Thymus (tissue), 11 donors: ENCODE measurements at regions not wholly inside any gene's neighbourhood (a gene's known extent, or its start where the extent isn't known, plus 50 kb on each side); places are given as distances from the start of the nearest gene placed in this dataset.

Experiments used
- DNase-seq, 9 donors: peaks; one replicate each; pipeline ENCODE4 v3.0.0-alpha.2; 2013; ENCODE audit warnings: low spot score in 9 of 9, low read depth in 6 of 9, missing footprints in 1 of 9
- H3K27ac ChIP-seq, 2 donors: one replicate each; pipeline ENCODE4 v1.5.1; 2013; ENCODE audit warnings: control low read depth in 1 of 2, low read depth in 1 of 2, low read length in 1 of 2, mild to moderate bottlenecking in 1 of 2, moderate library complexity in 1 of 2
- H3K27me3 ChIP-seq, 2 donors: one replicate each; pipeline ENCODE4 v1.5.1; 2013; ENCODE audit warnings: low read length in 1 of 2; ENCODE audit not compliant: control insufficient read depth in 2 of 2, insufficient read depth in 1 of 2
- H3K36me3 ChIP-seq, 2 donors: one replicate each; pipeline ENCODE4 v1.5.1; 2013; ENCODE audit warnings: low read length in 1 of 2, mild to moderate bottlenecking in 1 of 2, moderate library complexity in 1 of 2; ENCODE audit not compliant: control insufficient read depth in 2 of 2, insufficient read depth in 2 of 2
- H3K4me1 ChIP-seq, 2 donors: one replicate each; pipeline ENCODE4 v1.5.1; 2013; ENCODE audit warnings: low read length in 2 of 2; ENCODE audit not compliant: control insufficient read depth in 2 of 2, insufficient read depth in 2 of 2
- H3K4me3 ChIP-seq, 2 donors: one replicate each; pipeline ENCODE4 v1.5.1; 2013; ENCODE audit warnings: low read length in 2 of 2, control low read depth in 1 of 2, mild to moderate bottlenecking in 1 of 2
- H3K9me3 ChIP-seq, 2 donors: one replicate each; pipeline ENCODE4 v1.5.1; 2013; ENCODE audit warnings: low read length in 1 of 2, mild to moderate bottlenecking in 1 of 2; ENCODE audit not compliant: control insufficient read depth in 2 of 2, insufficient read depth in 1 of 2
- WGBS: extraction: QIAGEN DNeasy Blood & Tissue Kit; methylation state at CpG from one replicate; pipeline ENCODE4 v1.1.7; 2013; 5-methylcytosine and 5-hydroxymethylcytosine counted together
- donor health status: healthy.

DNA sequence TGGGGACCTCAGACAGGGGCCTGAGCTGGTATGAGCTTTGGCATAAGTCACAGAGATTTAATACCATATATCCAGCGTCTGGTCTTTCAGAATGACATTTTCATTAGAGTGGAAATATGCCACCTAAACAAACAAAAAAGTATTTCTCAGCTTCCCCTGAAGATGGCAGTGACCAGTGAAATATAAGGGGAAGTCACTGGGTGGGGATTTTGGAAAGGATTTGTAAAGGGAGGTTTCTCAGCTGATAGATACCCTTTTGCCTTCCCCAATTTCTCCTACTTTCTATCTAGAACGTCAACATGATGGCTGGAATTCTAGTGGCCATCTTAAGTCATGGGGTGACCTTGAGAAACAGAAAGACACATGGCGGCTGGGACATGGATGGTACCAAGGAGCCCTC, 137.7 kb upstream of the LRFN2 start:
- peaks cover 0 to 3% of the 10 kb centered on the region in 2 donors for H3K4me1 ChIP-seq
- no peak overlapping the region for H3K4me3 ChIP-seq
- H3K36me3 ChIP-seq, result no peaks in the 10 kb centered on the region
- no peak for DNase-seq
- peaks cover 0 to 2% of the 10 kb centered on the region in 2 donors for H3K27me3 ChIP-seq
- no peak overlapping the region for H3K27ac ChIP-seq
- 81% methylated on average over 3 of the region's 3 CpGs for WGBS
- H3K9me3 ChIP-seq, result no peaks in the 10 kb centered on the region

- 91% methylated on average over 5 of the region's 5 CpGs for WGBS
- DNase-seq, result no peak
Measured at GRCh38 chr6:40723967-40724366, 136.8 kb upstream of the LRFN2 start.

GRCh38 chr6:40722553-40723258, 135.5 kb upstream of the LRFN2 start:
- WGBS, result 74% methylated on average over 3 of the region's 3 CpGs
- H3K9me3 ChIP-seq, result no peaks in the 10 kb centered on the region
- H3K36me3 ChIP-seq, result no peaks in the 10 kb centered on the region
- no peak overlapping the region for H3K27ac ChIP-seq
- no peak for DNase-seq
- peaks cover 0 to 2% of the 10 kb centered on the region in 2 donors for H3K27me3 ChIP-seq
- peaks cover 4 to 9% of the 10 kb centered on the region in 2 donors for H3K4me1 ChIP-seq
- no peak overlapping the region for H3K4me3 ChIP-seq

More at GRCh38 chr6:40723967-40724366, 136.8 kb upstream of the LRFN2 start:
- no peaks in the 10 kb centered on the region for H3K9me3 ChIP-seq
- peaks cover 4 to 9% of the 10 kb centered on the region in 2 donors for H3K4me1 ChIP-seq
- H3K36me3 ChIP-seq, result no peaks in the 10 kb centered on the region
- H3K27ac ChIP-seq, result no peak overlapping the region
- no peak overlapping the region for H3K4me3 ChIP-seq
- H3K27me3 ChIP-seq, result peaks cover 0 to 2% of the 10 kb centered on the region in 2 donors

- H3K4me3 ChIP-seq, result no peak overlapping the region
- peaks cover 0 to 2% of the 10 kb centered on the region in 2 donors for H3K27me3 ChIP-seq
- H3K36me3 ChIP-seq, result no peaks in the 10 kb centered on the region
- H3K27ac ChIP-seq, result no peak overlapping the region
- no peaks in the 10 kb centered on the region for H3K9me3 ChIP-seq
- WGBS, result 90% methylated on average over 4 of the region's 4 CpGs
- DNase-seq, result no peak
- peaks cover 4 to 9% of the 10 kb centered on the region in 2 donors for H3K4me1 ChIP-seq
Measured at GRCh38 chr6:40722091-40722490, 134.9 kb upstream of the LRFN2 start.

- no peak overlapping the region for H3K27ac ChIP-seq
- H3K36me3 ChIP-seq, result no peaks in the 10 kb centered on the region
- H3K27me3 ChIP-seq, result peaks cover 0 to 2% of the 10 kb centered on the region in 2 donors
- no peak for DNase-seq
- 98% methylated on average over 7 of the region's 7 CpGs for WGBS
- H3K4me3 ChIP-seq, result no peak overlapping the region
- H3K9me3 ChIP-seq, result no peaks in the 10 kb centered on the region
- H3K4me1 ChIP-seq, result peaks cover 4 to 9% of the 10 kb centered on the region in 2 donors
Measured at GRCh38 chr6:40721271-40721952, 134.2 kb upstream of the LRFN2 start.

DNA sequence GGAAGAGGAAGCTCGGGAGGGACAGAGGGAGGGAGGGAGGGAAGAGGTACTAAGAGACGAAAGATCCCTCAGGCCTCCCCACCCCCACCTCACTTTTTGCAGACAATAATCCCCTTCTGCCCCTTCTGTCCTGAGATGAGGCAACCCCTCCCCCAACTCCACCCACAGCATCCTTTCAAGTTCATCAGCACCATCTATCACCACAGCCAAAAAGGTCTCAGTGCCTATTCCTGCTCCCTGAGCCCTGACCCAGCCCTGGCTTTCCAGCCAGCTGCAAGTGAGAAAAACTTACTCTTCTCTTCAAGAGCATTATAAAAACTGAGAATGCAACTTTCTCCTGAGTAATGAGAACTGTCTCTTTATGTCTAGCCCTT, 133.2 kb upstream of the LRFN2 start:
- DNase-seq, result no peak
- H3K9me3 ChIP-seq, result no peaks in the 10 kb centered on the region
- H3K27me3 ChIP-seq, result peaks cover 2 to 4% of the 10 kb centered on the region in 2 donors
- H3K27ac ChIP-seq, result no peak overlapping the region
- no peaks in the 10 kb centered on the region for H3K36me3 ChIP-seq
- WGBS, result 38% methylated on average over 2 of the region's 2 CpGs
- H3K4me1 ChIP-seq, result peaks cover 4 to 9% of the 10 kb centered on the region in 2 donors
- H3K4me3 ChIP-seq, result no peak overlapping the region

DNA sequence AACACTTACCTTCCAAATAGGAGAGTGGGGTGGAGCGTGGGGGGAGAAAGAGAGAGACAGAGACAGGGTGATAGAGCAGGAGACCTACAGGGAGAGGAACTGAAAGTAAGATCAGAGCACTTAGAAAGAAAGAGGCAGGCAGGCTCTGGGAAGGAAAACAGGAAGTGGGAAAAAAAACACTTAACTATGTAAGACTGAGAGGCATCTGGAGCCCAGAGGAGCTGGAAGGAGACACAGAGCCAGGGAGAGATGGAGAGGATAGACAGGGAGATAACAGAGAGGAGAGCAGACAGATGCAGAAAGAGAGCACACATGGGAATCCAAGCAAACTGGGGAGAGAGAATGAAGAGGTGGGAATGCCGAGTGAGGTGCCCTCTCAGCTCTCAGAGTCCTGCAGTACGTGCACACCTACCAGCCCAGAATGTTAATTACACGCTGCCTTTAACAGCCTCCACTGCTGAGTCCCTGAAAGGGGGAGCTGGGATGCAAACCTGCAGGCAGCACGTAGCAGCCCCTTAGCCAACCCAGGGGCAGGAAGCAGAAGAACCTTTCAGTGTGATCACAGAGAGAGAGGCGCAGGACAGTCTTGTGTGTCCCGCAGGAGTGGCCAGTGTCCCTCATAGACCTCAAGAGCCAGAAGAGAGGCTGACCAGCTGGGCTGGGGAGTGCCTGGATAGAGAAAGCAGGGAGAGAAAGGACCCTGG, 132.7 kb upstream of the LRFN2 start:
- Histone ChIP-seq H3K9me3 (no peaks in the 10 kb centered on the region), H3K27me3 (peaks cover 2 to 5% of the 10 kb centered on the region in 2 donors), H3K27ac (no peak overlapping the region), H3K4me3 (no peak overlapping the region), H3K36me3 (no peaks in the 10 kb centered on the region), H3K4me1 (peaks cover 4 to 9% of the 10 kb centered on the region in 2 donors)
- 37% methylated on average over 7 of the region's 7 CpGs for WGBS
- no peak for DNase-seq

DNA sequence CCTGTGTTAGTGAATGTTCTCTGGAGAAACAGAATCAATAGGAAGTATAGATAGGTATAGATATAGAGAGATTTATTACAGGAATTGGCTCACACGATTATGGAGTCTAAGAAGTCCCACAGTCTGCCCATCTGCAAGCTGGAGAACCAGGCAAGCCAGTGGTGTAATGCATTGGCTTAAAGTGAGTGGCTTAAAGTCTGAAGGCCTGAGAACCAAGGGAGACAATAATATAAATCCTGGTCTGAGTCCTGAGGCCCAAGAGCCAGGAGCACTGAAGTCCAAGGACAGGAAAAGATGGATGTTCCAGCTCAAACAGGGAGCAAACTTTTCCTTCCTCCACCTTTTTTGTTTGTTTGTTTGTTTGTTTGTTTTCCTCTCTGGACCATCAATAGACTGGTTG, 131.2 kb upstream of the LRFN2 start:
- 97% methylated on average over 1 of the region's 1 CpG for WGBS

More for the DNA sequence above, 131.2 kb upstream of the LRFN2 start:
- no peak overlapping the region for H3K4me3 ChIP-seq
- DNase-seq, result no peak
- H3K27ac ChIP-seq, result no peak overlapping the region
- H3K4me1 ChIP-seq, result peaks cover 4 to 9% of the 10 kb centered on the region in 2 donors
- H3K36me3 ChIP-seq, result no peaks in the 10 kb centered on the region
- H3K27me3 ChIP-seq, result peaks cover 2 to 5% of the 10 kb centered on the region in 2 donors
- H3K9me3 ChIP-seq, result no peaks in the 10 kb centered on the region
